ENCODE measurements at regions not wholly inside any gene's neighbourhood (a gene's known extent, or its start where the extent isn't known, plus 50 kb on each side); places are given as distances from the start of the nearest gene placed in this dataset.

DNA sequence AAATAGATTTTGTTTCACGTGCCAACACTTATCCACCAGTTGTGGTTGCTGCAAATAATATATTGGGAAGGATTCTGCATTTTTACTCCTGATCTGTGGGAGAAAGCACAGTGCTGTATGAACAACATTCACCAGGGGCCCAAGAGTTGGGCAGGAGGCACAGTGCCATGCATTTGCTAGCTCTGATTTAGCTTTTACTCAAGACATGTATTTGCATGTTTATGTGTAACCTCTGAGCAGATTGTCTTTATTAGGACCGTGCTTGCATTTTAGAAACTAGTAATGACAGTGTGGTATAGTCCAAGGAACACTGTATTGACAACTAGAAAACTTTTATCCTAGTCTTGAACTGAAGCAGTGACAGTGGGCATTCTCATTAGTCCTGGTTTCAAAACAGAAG is 133.9 kb upstream of the B3GALT2 start:
- TF ChIP-seq, protein P1, sequence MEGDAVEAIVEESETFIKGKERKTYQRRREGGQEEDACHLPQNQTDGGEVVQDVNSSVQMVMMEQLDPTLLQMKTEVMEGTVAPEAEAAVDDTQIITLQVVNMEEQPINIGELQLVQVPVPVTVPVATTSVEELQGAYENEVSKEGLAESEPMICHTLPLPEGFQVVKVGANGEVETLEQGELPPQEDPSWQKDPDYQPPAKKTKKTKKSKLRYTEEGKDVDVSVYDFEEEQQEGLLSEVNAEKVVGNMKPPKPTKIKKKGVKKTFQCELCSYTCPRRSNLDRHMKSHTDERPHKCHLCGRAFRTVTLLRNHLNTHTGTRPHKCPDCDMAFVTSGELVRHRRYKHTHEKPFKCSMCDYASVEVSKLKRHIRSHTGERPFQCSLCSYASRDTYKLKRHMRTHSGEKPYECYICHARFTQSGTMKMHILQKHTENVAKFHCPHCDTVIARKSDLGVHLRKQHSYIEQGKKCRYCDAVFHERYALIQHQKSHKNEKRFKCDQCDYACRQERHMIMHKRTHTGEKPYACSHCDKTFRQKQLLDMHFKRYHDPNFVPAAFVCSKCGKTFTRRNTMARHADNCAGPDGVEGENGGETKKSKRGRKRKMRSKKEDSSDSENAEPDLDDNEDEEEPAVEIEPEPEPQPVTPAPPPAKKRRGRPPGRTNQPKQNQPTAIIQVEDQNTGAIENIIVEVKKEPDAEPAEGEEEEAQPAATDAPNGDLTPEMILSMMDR (conservative IDR thresholded peaks at IDR 0.05; ENCODE audit: low read length): no peak
- no peak for TF ChIP-seq EZH2phosphoT487 (IDR thresholded peaks at IDR 0.05; ENCODE audit: borderline replicate concordance, low read depth, low read length)
- no peak overlapping the region for H3K4me2 ChIP-seq (ENCODE audit: low read length)
- no peak overlapping the region for H2AFZ ChIP-seq (ENCODE audit: low read length)
- no peaks in the 10 kb centered on the region for H3K9me2 ChIP-seq (ENCODE audit: insufficient read depth, low read length)
- POLR2A ChIA-PET: no interaction called here
- H3K27ac ChIP-seq (ENCODE audit: low read depth, low read length, poor library complexity, severe bottlenecking): no peak overlapping the region
- H3K36me3 ChIP-seq (ENCODE audit: insufficient read depth, low read length): no peaks in the 10 kb centered on the region
- no peaks in the 10 kb centered on the region for H4K20me1 ChIP-seq (ENCODE audit: insufficient read depth, low read length)
- no peaks in the 10 kb centered on the region for H3K4me1 ChIP-seq (ENCODE audit: insufficient read depth, low read length, poor library complexity, severe bottlenecking)
- DNase-seq (ENCODE audit: low spot score): no peak
- H3K79me2 ChIP-seq (ENCODE audit: insufficient read depth, low read depth, low read length): no peaks in the 10 kb centered on the region
- H3K9me3 ChIP-seq (ENCODE audit: low read length): no peaks in the 10 kb centered on the region
- CTCF ChIA-PET (ENCODE audit: unreplicated experiment): no interaction called here
- intact Hi-C loops (cut with micrococcal nuclease; ENCODE audit: unreplicated experiment): no loop called here
- no peak overlapping the region for H3K4me3 ChIP-seq (ENCODE audit: low read depth, low read length, poor library complexity, severe bottlenecking)
- BruUV-seq (replicated peaks): no TSS peak

DNA sequence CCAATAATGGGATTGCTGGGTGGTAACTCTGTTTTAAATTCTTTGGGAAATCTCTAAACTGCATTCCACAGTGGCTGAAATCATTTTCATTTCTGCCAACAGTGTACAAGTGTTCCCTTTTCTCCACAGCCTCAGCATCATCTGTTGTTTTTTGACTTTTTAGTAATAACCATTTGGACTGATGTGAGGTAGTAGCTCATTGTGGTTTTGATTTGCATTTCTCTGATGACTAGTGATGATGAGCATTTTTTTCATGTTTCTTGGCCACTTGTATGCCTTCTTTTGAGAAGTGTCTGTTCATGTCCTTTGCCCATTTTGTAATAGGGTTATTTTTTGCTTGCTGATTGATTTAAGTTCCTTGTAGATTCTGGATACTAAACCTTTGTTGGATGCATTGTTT is 131.9 kb upstream of the B3GALT2 start:
- Histone ChIP-seq H3K9me3 (ENCODE audit: low read length) (no peaks in the 10 kb centered on the region), H2AFZ (ENCODE audit: low read length) (no peak overlapping the region), H4K20me1 (ENCODE audit: insufficient read depth, low read length) (no peaks in the 10 kb centered on the region), H3K4me3 (ENCODE audit: low read depth, low read length, poor library complexity, severe bottlenecking) (no peak overlapping the region), H3K4me1 (ENCODE audit: insufficient read depth, low read length, poor library complexity, severe bottlenecking) (no peaks in the 10 kb centered on the region), H3K36me3 (ENCODE audit: insufficient read depth, low read length) (no peaks in the 10 kb centered on the region), H3K9me2 (ENCODE audit: insufficient read depth, low read length) (no peaks in the 10 kb centered on the region), H3K79me2 (ENCODE audit: insufficient read depth, low read depth, low read length) (no peaks in the 10 kb centered on the region), H3K27ac (ENCODE audit: low read depth, low read length, poor library complexity, severe bottlenecking) (no peak overlapping the region), H3K4me2 (ENCODE audit: low read length) (no peak overlapping the region)
- no TSS peak for BruUV-seq (replicated peaks)
- intact Hi-C loops (cut with micrococcal nuclease; ENCODE audit: unreplicated experiment): no loop called here
- ChIA-PET CTCF (ENCODE audit: unreplicated experiment) (no interaction called here), POLR2A (no interaction called here)
- no peak for TF ChIP-seq EZH2phosphoT487 (IDR thresholded peaks at IDR 0.05; ENCODE audit: borderline replicate concordance, low read depth, low read length)
- TF ChIP-seq, protein P1 (conservative IDR thresholded peaks at IDR 0.05; ENCODE audit: low read length): no peak
- DNase-seq (ENCODE audit: low spot score): no peak

DNA sequence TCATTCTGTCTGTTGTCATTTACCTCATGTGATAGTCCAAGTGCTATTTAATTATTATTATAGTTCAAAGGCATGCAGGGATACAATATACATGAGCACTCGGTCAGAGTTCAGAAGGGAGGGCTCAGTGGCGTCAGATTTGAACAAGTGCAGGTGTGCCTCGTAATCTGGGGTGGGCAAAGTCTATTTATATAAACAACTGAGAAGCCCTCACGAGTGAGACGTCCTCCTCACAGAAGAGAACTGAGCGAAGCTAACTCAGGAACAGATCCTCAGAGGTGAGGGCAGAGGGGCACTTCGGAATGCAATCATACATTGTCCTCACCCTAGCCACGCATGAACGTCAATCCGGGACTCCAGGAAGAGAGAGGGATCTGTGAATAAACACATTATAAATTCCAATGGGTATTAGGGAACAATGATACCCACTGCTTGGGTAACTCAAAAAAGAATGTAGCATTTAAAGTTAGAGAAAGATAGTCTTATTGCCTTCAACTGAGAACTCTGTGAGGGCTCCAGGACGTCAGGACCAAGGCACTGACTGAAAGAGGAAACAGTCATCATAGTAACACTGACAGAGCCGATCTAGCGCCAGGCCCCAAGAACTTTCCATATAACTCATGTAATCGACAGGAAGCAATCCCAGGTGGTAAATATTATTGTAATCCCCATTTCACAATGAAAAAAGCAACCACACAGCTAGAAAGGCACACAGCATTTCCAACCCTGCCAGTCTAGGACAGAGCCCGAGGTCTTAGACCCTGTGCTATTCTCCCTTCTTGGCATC is 127.1 kb upstream of the B3GALT2 start:
- no peak overlapping the region for H3K4me2 ChIP-seq (ENCODE audit: low read length)
- BruUV-seq (replicated peaks): no TSS peak
- H2AFZ ChIP-seq (ENCODE audit: low read length): no peak overlapping the region
- no peaks in the 10 kb centered on the region for H3K9me3 ChIP-seq (ENCODE audit: low read length)
- H3K27ac ChIP-seq (ENCODE audit: low read depth, low read length, poor library complexity, severe bottlenecking): no peak overlapping the region
- intact Hi-C loops (cut with micrococcal nuclease; ENCODE audit: unreplicated experiment): no loop called here
- H4K20me1 ChIP-seq (ENCODE audit: insufficient read depth, low read length): no peaks in the 10 kb centered on the region
- no peak for TF ChIP-seq EZH2phosphoT487 (IDR thresholded peaks at IDR 0.05; ENCODE audit: borderline replicate concordance, low read depth, low read length)
- TF ChIP-seq, protein P1 (conservative IDR thresholded peaks at IDR 0.05; ENCODE audit: low read length): no peak
- no peaks in the 10 kb centered on the region for H3K9me2 ChIP-seq (ENCODE audit: insufficient read depth, low read length)
- no peaks in the 10 kb centered on the region for H3K36me3 ChIP-seq (ENCODE audit: insufficient read depth, low read length)
- H3K4me3 ChIP-seq (ENCODE audit: low read depth, low read length, poor library complexity, severe bottlenecking): no peak overlapping the region
- CTCF ChIA-PET (ENCODE audit: unreplicated experiment): no interaction called here
- no peaks in the 10 kb centered on the region for H3K4me1 ChIP-seq (ENCODE audit: insufficient read depth, low read length, poor library complexity, severe bottlenecking)
- POLR2A ChIA-PET: no interaction called here
- DNase-seq (ENCODE audit: low spot score): no peak
- H3K79me2 ChIP-seq (ENCODE audit: insufficient read depth, low read depth, low read length): no peaks in the 10 kb centered on the region
